ENCODE measurements at regions not wholly inside any gene's neighbourhood (a gene's known extent, or its start where the extent isn't known, plus 50 kb on each side); places are given as distances from the start of the nearest gene placed in this dataset.

DNA sequence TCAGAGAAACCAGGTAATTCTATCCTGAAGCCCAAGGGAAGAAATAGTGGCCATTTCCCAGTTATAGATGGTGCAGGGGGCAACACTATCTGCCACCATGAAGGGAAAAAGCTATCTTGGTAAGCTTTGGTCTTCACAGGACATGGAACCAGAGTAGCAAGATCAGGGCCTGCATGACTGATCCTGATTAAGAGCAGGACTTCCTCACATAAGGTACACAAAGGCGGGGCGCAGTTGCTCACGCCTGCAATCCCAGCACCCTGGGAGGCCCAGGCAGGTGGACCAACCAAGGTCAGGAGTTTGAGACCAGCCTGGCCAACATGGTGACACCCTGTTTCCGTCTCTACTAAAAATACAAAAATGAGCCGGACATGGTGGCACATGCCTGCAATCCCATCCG lies 148.4 kb upstream of the USP9X start:
- TF ChIP-seq, protein P1, sequence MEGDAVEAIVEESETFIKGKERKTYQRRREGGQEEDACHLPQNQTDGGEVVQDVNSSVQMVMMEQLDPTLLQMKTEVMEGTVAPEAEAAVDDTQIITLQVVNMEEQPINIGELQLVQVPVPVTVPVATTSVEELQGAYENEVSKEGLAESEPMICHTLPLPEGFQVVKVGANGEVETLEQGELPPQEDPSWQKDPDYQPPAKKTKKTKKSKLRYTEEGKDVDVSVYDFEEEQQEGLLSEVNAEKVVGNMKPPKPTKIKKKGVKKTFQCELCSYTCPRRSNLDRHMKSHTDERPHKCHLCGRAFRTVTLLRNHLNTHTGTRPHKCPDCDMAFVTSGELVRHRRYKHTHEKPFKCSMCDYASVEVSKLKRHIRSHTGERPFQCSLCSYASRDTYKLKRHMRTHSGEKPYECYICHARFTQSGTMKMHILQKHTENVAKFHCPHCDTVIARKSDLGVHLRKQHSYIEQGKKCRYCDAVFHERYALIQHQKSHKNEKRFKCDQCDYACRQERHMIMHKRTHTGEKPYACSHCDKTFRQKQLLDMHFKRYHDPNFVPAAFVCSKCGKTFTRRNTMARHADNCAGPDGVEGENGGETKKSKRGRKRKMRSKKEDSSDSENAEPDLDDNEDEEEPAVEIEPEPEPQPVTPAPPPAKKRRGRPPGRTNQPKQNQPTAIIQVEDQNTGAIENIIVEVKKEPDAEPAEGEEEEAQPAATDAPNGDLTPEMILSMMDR (IDR thresholded peaks at IDR 0.05), result no peak
- TF ChIP-seq POLR2A (IDR thresholded peaks at IDR 0.05), result no peak

All from thyroid gland (tissue), 4 donors.